GM21737 (cell line): ENCODE measurements at regions not wholly inside any gene's neighbourhood (a gene's known extent, or its start where the extent isn't known, plus 50 kb on each side); places are given as distances from the start of the nearest gene placed in this dataset.
"Not testable (repeated sequence)": the region's sequence is repeated elsewhere in the genome, so short reads cannot be mapped to it uniquely, and the experiment has no call there.

ENCODE experiments used
- ATAC-seq: cut with Tn5 transposase; IDR thresholded peaks from one replicate; pipeline ENCODE4 v1.9.1; 2021; ENCODE audit warnings: mild to moderate bottlenecking, moderate library complexity; ENCODE audit not compliant: unreplicated experiment

DNA sequence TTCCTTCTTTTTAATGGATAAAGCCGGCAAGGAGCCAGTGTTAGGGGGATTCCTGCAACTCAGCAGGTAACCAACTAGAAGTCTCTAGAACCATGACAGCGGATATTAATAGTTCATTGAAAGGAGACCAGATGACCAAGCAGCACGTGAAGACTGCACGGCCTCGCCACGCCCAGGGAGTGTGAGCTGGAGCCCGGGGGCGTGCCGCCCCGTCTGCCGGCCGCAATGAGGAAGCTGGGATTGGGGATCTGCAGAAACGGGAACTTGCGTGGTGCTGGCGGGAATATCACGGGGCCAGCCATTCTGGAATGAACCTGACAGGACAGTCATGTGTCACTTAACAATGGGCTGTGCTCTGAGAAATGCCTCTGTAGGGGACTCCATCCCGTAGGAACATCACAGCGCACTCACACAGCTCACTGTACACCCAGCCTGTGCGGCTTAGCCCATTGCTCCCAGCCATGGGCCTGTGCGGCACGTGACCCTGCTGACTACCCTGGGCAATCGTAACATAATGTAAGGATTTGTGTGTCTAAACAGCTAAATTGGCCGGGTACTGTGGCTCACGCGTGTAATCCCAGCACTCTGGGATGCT is 4092.8 kb upstream of the TPTE start:
- ATAC-seq: not testable (repeated sequence)

- ATAC-seq: not testable (repeated sequence)
Measured at GRCh38 chr21:6429924-6430323, 4091.5 kb upstream of the TPTE start.

DNA sequence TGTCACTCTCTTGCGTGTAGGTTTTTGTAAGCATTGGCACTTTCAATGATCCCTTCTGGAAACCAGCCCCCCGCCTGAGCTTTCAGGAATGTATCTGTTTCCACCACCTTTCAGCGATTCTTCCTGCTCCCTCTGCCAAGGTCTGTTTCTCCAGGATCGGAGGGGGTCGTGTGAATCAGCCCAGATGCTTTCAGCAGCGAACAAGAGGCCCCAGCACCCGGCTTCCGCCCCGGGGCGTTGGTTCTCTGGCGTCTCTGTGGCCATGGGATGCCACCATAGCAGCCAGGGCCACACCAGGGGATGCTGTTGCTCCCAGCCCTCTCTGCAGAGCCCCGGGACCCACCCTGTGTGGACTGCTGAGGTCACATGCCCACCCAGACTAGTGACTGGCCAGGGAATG is 4088.2 kb upstream of the TPTE start:
- ATAC-seq: not testable (repeated sequence)

DNA sequence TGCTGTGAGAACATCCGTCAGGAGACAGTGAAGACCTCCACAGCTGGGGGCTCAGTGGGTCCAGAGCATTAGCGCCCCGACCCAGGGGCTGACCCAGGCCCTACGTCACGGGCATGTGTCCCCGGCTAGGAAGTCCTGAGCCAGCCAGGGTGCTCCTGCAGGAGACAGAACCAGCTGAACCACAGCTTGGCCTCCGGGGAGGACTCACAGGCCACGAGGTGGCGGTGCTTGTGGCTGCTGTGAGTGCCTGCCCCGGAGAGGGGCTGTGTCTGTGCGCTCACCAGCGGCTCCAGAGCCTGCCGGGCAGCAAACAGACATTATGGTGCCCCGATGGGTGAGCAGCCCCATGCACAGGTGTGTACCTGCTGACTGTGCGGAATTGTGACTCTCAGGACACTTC is 4085.2 kb upstream of the TPTE start:
- not testable (repeated sequence) for ATAC-seq

DNA sequence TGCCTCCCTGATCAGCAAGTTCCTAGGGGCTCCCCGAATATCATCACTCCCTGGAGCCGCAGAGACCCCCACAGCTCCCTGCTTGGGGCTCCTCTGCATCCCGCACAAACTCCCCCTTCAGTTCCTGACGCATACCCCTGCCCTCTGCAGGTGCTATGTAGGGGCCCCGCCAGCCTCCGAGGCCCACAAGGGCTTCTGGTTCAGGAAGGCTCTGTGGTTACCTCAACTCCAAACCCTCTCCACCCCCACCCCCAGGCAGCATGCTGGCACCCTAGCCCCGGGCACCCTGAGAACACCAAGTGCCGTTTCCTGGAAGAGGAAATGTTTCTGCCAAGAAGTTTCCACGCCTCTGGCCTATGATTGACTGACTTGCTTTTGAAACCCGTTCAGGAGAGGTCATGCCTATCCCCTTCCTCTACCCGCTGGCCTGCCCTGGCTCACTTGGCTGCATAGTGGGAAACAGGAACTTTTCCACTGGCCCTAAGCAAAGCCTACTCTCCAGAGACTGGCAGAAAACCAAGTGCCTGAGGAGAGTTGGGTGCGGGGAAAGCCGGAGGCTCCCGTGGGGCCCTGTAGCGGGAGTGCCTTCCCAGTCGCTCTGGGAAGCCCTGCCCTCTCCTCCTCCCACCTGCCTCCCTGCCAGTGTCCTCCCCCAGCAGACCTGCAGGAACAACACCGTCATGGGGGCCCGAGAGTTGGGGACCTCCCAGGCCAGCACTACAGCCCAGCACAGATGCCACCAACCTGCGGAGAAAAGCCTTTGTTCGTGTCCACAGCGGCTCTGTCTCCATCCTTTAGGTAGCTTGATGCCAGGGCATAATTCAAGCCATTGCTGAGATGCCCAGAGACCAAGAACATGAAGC is 4084.2 kb upstream of the TPTE start:
- not testable (repeated sequence) for ATAC-seq

DNA sequence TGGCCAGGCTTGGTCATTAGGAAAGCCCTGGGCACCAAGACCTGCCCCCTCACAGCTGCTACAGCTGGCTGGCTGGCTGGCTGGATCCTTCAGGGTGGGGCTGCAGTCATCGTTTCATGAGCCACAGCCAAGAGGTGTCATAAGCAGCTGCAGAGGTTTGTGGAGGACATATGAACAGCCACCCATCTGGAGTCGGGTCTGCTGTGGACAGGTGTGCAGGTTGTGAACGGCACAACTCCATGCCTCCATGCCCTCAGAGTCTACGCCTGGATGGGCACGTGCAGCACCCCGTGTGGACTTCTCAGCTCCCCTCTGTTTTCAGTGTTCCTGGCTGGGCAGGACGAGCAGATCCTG is 4083.6 kb upstream of the TPTE start:
- ATAC-seq: not testable (repeated sequence)

GRCh38 chr21:6439058-6439457 is 4082.3 kb upstream of the TPTE start:
- ATAC-seq: not testable (repeated sequence)

DNA sequence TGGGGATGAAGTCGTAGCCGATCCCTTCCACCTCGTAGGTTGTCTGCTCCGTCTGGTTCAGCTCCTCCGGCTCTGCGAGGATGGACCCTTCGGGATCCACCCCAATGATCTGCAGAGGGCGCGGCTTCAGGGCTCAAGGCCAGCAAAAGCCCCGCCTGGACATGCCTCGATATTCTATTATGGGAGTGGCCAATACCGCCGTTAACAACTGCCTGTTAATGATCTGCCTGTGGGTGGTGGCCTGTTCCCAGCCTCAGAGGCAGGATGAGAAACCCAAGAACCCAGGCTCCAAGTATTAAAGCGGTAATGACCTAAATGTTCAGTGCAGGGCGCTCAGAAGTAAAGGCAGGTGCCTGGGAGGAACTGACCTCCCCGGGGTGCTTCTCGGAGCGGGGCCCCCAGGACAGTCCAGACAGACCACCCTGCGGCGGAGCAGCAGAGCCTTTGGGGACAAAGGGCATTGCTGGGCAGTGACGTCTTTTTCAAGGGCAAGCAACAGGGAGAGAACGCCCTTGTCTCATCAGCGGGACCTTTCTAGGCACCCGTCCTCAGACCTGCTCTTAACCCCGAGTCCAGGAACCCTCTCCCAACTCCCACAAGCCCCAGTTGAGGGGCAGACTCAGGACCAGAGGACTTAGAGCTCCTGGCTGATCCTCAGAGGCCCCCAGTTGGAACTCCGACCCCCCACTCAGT is 4066.6 kb upstream of the TPTE start:
- not testable (repeated sequence) for ATAC-seq

- not testable (repeated sequence) for ATAC-seq
Measured at GRCh38 chr21:6456011-6456661, 4065.2 kb upstream of the TPTE start.

- ATAC-seq: not testable (repeated sequence)
Measured at GRCh38 chr21:6459761-6460160, 4061.6 kb upstream of the TPTE start.

DNA sequence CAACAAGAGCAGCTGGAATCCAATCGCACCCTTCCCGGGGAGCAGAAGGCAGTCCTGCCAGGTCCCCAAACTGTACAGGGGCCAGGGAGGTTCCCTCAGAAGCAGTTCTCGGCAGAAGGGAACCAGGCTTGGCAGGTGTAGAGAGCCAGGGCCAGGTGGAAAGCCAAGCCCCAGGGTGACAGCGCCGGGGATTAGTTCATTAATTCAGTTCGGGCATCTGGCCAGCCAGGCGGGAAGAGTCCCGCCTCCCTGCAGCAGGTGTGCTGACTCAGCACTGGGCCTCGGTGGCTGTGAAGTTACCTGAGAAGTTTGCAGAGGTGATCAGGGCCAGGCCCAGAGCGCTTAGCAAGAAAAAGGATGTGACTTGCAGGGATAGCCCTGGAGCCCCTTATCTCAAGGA is 4060.0 kb upstream of the TPTE start:
- not testable (repeated sequence) for ATAC-seq

DNA sequence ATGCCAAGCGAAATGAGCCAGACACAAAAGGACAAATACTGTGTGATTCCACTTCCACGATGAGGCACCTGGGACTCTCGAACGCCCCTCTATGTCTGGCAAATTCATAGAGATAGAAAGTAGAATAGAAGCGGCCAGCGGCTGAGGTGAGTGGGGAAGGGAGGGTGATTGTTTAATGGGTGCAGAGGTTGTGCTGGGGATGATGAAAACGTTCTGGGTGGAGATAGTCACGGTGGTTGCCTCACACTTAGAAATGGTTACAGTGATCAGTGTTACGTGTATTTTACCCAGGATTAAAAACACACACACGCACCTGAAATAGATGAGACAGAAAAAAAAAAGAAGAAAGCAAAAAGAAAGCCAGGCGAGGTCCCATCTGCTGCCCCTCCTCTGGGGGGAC is 4057.0 kb upstream of the TPTE start:
- ATAC-seq: not testable (repeated sequence)

- not testable (repeated sequence) for ATAC-seq
Measured at GRCh38 chr21:6466081-6466698, 4055.2 kb upstream of the TPTE start.

- ATAC-seq: not testable (repeated sequence)
Measured at GRCh38 chr21:6466707-6467106, 4054.7 kb upstream of the TPTE start.

DNA sequence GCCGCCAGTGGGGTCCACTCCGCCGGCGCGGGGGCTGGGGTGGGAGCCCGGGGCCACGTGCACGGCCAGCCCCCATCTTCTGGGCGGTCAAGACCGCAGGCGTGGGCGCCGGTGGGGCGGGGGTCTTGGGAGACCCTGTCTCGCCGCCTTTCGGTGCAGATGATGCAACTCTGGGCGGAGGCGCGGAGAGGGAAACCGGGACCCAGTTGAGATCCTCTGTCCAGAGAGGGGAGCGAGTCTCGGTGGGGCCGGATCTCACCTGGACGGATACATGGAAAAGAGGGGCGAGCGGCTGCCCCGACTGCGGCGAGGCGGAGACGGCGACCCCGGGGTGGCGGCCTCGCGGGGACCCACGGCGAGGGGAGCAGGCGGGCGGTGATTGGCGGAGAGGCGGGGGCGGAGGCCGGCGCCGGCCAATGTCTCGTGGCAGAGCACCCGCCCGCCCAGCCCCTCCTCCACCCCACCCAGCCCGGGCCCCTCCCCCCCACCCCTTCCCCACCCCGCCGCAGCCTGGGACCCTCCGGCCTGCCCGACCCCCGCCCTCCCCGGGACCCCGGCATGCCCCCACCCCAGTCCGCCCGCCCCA is 4054.1 kb upstream of the TPTE start:
- ATAC-seq: not testable (repeated sequence)

DNA sequence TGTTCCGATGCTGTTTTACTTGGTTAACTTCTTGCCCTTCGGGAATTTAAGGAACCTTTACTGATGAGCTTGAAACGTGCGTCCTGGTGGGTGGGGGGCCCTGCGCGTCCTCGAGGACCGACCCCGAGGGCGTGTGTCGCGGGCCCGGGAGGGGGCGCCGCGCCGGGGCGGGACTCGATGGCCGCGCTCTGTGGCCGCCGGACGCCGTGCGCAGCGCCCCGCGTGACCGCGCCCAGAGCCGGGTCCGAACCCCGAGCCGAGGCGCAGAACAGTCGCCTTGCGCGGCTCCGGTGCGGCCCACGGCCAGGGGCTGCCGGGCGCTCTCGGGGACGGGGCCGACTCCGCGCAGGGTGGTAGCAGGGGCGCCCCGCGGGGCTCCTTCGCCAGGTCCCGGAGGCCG is 4053.5 kb upstream of the TPTE start:
- not testable (repeated sequence) for ATAC-seq

- ATAC-seq: not testable (repeated sequence)
Measured at GRCh38 chr21:6468331-6468860, 4053.0 kb upstream of the TPTE start.

GRCh38 chr21:6474250-6474968 is 4047.0 kb upstream of the TPTE start:
- ATAC-seq: not testable (repeated sequence)

DNA sequence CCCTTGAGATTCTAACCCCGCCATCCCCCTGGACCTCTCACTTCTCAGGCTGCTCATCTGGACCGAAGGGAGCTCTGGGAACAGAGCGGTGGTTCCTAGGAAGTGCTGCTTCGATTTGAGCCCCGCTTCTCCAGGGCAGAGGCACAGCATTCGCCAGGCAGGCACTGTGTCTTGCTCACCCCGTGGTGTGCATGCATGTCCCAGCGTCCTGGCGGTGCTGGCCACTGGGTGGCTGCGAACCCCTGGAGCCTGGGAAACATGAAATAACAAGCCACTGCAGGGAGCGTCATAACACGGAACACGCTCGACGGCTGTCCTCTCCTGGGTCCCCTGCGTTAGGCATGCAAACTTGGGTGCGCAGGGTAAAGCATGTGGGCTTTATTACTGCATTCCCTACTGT is 4040.3 kb upstream of the TPTE start:
- not testable (repeated sequence) for ATAC-seq
